HL-60 (cell line): ENCODE measurements at regions not wholly inside any gene's neighbourhood (a gene's known extent, or its start where the extent isn't known, plus 50 kb on each side); places are given as distances from the start of the nearest gene placed in this dataset.

Experiments
- CTCF ChIP-seq: IDR thresholded peaks from one replicate; pipeline ENCODE4 v1.5.1; 2011; ENCODE audit warnings: low read length, control low read depth, inconsistent platforms; ENCODE audit not compliant: insufficient read depth
- GABPA ChIP-seq: IDR thresholded peaks from 2 replicates; pipeline ENCODE4 v1.6.1; 2012; ENCODE audit warnings: low read depth
- POLR2AphosphoS5 ChIP-seq: IDR thresholded peaks from 2 replicates; pipeline ENCODE4 v1.6.1; 2012; ENCODE audit warnings: low read depth
- REST ChIP-seq: IDR thresholded peaks from 2 replicates; pipeline ENCODE4 v1.6.1; 2012; ENCODE audit warnings: low read depth; ENCODE audit not compliant: insufficient replicate concordance
- SPI1 ChIP-seq: IDR thresholded peaks from 2 replicates; pipeline ENCODE4 v1.6.1; 2012; ENCODE audit warnings: low read depth, mild to moderate bottlenecking, borderline replicate concordance

GRCh38 chr3:20931834-20932233, 745.8 kb upstream of the SGO1 start:
- TF ChIP-seq CTCF (no peak), POLR2AphosphoS5 (no peak), GABPA (no peak), REST (no peak), SPI1 (no peak)
